ENCODE measurements at regions not wholly inside any gene's neighbourhood (a gene's known extent, or its start where the extent isn't known, plus 50 kb on each side); places are given as distances from the start of the nearest gene placed in this dataset.

GRCh38 chr18:21933931-21934765 is 193.6 kb downstream of the MIB1 start:
- H3K9ac ChIP-seq (ENCODE audit: low read depth, low read length) = no peak overlapping the region
- no peak overlapping the region for H3K4me2 ChIP-seq (ENCODE audit: low read depth, low read length)
- peaks cover 40% of the 10 kb centered on the region for H3K27me3 ChIP-seq (ENCODE audit: control insufficient read depth, insufficient read depth, low read length)
- H3K4me3 ChIP-seq (ENCODE audit: insufficient read depth, low read depth, low read length) = no peak overlapping the region
- no peak overlapping the region for H3K23ac ChIP-seq (ENCODE audit: low read depth, low read length)
- H2AK5ac ChIP-seq (ENCODE audit: low read depth, low read length) = no peak overlapping the region
- H3K4me1 ChIP-seq (ENCODE audit: control insufficient read depth, insufficient read depth, low read length) = no peaks in the 10 kb centered on the region
- WGBS, 2 experiments (ENCODE audit: extremely low coverage in 2 of 2, insufficient read length in 1 of 2) = no CpG with 5 or more reads among the region's 10 CpGs
- no peak overlapping the region for H3K18ac ChIP-seq (ENCODE audit: low read depth, low read length)
- no peak for DNase-seq
- ChIA-PET POLR2A (ENCODE audit: unreplicated experiment) (no interaction called here), CTCF (no interaction called here)
- BruUV-seq (replicated peaks) = no TSS peak
- H3K27ac ChIP-seq (ENCODE audit: insufficient read depth, low read length) = no peak overlapping the region
- H3K79me1 ChIP-seq (ENCODE audit: low read depth in 1 of 2, low read length in 2 of 2) = no peaks in the 10 kb centered on the region
- no peak for ATAC-seq (ENCODE audit: low read depth)
- H3K9me1 ChIP-seq (ENCODE audit: insufficient read depth, low read length) = 0 out of 2 replicates have a peak, but pooled peaks cover 5% of the 10 kb centered on the region
- H2BK5ac ChIP-seq (ENCODE audit: low read depth, low read length, poor library complexity, severe bottlenecking) = no peak overlapping the region
- H2AK9ac ChIP-seq (replicated peaks; ENCODE audit: low read depth, low read length, poor library complexity) = no peak overlapping the region
- H3K14ac ChIP-seq (replicated peaks; ENCODE audit: low read depth, low read length) = no peak overlapping the region
- H4K5ac ChIP-seq (ENCODE audit: low read depth, low read length) = no peak overlapping the region
- no peak overlapping the region for H2BK120ac ChIP-seq (ENCODE audit: low read depth, low read length)
- H3K9me3 ChIP-seq (ENCODE audit: control insufficient read depth, insufficient read depth, low read length) = no peaks in the 10 kb centered on the region
- H3K56ac ChIP-seq (ENCODE audit: extremely low read depth, insufficient read depth, low read length) = no peak overlapping the region
- H3K36me3 ChIP-seq (ENCODE audit: control insufficient read depth, insufficient read depth, low read length) = no peaks in the 10 kb centered on the region
- H3K4ac ChIP-seq (ENCODE audit: low read depth, low read length) = no peak overlapping the region
- no peak overlapping the region for H2BK20ac ChIP-seq (ENCODE audit: low read depth, low read length)
- no peak overlapping the region for H4K91ac ChIP-seq (ENCODE audit: insufficient read depth, low read depth, low read length)
- TF ChIP-seq SMC3 (IDR thresholded peaks at IDR 0.05; ENCODE audit: low read depth, low read length) (no peak), POLR2A (IDR thresholded peaks at IDR 0.05; ENCODE audit: low read depth, low read length) (no peak), FOS (IDR thresholded peaks at IDR 0.05; ENCODE audit: low read depth, low read length) (no peak), BHLHE40 (IDR thresholded peaks at IDR 0.05; ENCODE audit: low read depth, low read length) (no peak), CTCF (conservative IDR thresholded peaks at IDR 0.05; ENCODE audit: low read depth, low read length) (no peak), CEBPB (IDR thresholded peaks at IDR 0.05; ENCODE audit: low read depth, low read length) (no peak), NFE2L2 (IDR thresholded peaks at IDR 0.05; ENCODE audit: low read depth, low read length) (no peak), MXI1 (IDR thresholded peaks at IDR 0.05; ENCODE audit: borderline replicate concordance, low read depth, low read length) (no peak), RAD21 (IDR thresholded peaks at IDR 0.05; ENCODE audit: low read length) (no peak), RCOR1 (IDR thresholded peaks at IDR 0.05; ENCODE audit: insufficient replicate concordance, low read length) (no peak), RFX5 (IDR thresholded peaks at IDR 0.05; ENCODE audit: low read depth, low read length) (no peak), MAFK (IDR thresholded peaks at IDR 0.05; ENCODE audit: low read depth, low read length) (no peak), CHD1 (IDR thresholded peaks at IDR 0.05; ENCODE audit: low read depth, low read length) (no peak), ELK1 (IDR thresholded peaks at IDR 0.05; ENCODE audit: borderline replicate concordance, low read depth, low read length) (no peak), MAZ (IDR thresholded peaks at IDR 0.05; ENCODE audit: borderline replicate concordance, low read depth, low read length) (no peak), USF2 (IDR thresholded peaks at IDR 0.05; ENCODE audit: low read depth, low read length) (no peak)
- intact Hi-C loops (cut with micrococcal nuclease) (no loop called here), dilution Hi-C loops (cut with HindIII; ENCODE audit: low sequenced_read_pairs, unreplicated experiment) (no loop called here), in situ Hi-C loops (cut with MboI; ENCODE audit: low sequenced_read_pairs) (loop anchor here (25.0 kb wide), 1 partner anchor 722 kb away; no protein-coding TSS in a partner anchor)
- no peaks in the 10 kb centered on the region for H4K20me1 ChIP-seq (ENCODE audit: insufficient read depth, low read length)
- H2AFZ ChIP-seq (replicated peaks; ENCODE audit: low read length, poor library complexity) = no peak overlapping the region
- H2BK15ac ChIP-seq (ENCODE audit: low read depth, low read length) = no peak overlapping the region
- no peak overlapping the region for H4K8ac ChIP-seq (ENCODE audit: low read depth in 2 of 2, low read length in 2 of 2)

Data from IMR-90 (cell line).